Tibial artery (tissue), 4 donors: ENCODE measurements at regions not wholly inside any gene's neighbourhood (a gene's known extent, or its start where the extent isn't known, plus 50 kb on each side); places are given as distances from the start of the nearest gene placed in this dataset.

Experiments used
- DNase-seq, 2 donors: peaks; one replicate each; pipeline ENCODE4 v3.0.0-alpha.2; 2019
- H3K27ac ChIP-seq, 2 donors: fragments of 200-600 bp; sonication (generic) in 1 of 2; 1 replicate in 1 of 2; 2 replicates in 1 of 2; pipeline ENCODE4 v1.5.1; 2018 to 2019; ENCODE audit warnings: mild to moderate bottlenecking in 1 of 2
- H3K27me3 ChIP-seq, 2 donors: fragments of 200-600 bp; sonication (generic) in 1 of 2; one replicate each; pipeline versions ENCODE4 v1.5.1 to v1.6.0; 2016 to 2019
- H3K36me3 ChIP-seq, 3 donors: fragments of 200-600 bp; sonication (generic) in 2 of 3; one replicate each; pipeline ENCODE4 v1.5.1; 2016 to 2019; ENCODE audit warnings: mild to moderate bottlenecking in 2 of 3
- H3K4me1 ChIP-seq, 4 donors: fragments of 200-600 bp; sonication (generic) in 2 of 4; 1 replicate in 3 of 4; 2 replicates in 1 of 4; pipeline ENCODE4 v1.5.1; 2016 to 2019
- H3K4me3 ChIP-seq, 2 donors: fragments of 200-600 bp; sonication (generic) in 1 of 2; 1 replicate in 1 of 2; 2 replicates in 1 of 2; pipeline ENCODE4 v1.5.1; 2018 to 2019; ENCODE audit warnings: mild to moderate bottlenecking in 2 of 2
- H3K9me3 ChIP-seq, 3 donors: fragments of 200-600 bp; sonication (generic) in 1 of 3; one replicate each; pipeline ENCODE4 v1.5.1; 2016 to 2019
- intact Hi-C: fragments of 100-400 bp; cut with DNase I; formaldehyde crosslinking; loops from one replicate; pipeline ENCODE4 v1.15.0; 2023; ENCODE audit warnings: low total_unique reads
- TF ChIP-seq, protein P1 (sequence below), 2 experiments: fragments of 200-600 bp in 1 of 2; fragments of 450-650 bp in 1 of 2; IDR thresholded peaks; one replicate each; pipeline ENCODE4 v1.5.1; 2017 to 2019; ENCODE audit warnings: antibody characterized with exemption in 2 of 2, mild to moderate bottlenecking in 1 of 2, moderate library complexity in 1 of 2

DNA sequence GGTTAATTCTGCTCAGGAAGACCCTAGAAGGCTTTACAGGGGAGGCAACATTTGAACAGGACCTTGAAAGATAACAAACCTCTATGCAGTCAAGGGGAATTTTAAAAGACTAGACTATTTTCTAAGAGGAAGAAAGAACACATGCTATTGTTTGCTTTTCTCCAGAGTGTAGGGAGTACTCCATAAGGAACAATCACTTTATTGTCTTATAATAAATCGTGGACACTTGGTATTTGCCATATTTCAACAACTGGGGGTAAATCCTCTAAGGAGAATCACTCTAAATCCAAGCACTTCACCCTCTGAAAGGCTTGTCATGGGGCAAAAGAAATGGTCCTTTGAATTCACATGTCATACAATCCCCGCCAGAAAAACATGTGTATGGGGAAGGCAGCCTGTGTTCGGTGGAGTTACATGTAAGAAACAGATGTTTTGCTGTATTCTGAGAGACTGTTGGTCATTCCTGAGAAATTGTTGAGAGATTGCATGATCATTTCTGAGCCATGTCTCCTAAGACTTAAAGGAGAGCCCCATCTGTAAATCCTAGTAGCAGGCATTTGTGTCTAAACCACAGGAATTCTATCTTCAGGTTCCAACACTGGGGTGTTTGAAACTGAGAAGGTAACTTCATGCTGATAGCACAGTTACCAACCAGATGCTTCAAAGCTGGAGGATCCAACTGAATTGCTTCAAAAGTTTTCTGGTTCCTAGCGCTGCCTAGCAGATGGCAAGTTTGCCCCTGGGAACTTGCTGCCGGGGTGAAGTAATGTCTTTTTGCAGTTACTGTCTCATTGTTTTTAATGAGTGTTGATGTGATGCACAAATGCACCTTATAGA, 66.8 kb downstream of the FZD4 start:
- Histone ChIP-seq H3K4me1 (no peaks in the 10 kb centered on the region), H3K27me3 (no peaks in the 10 kb centered on the region), H3K27ac (no peak overlapping the region), H3K4me3 (no peak overlapping the region), H3K9me3 (no peaks in the 10 kb centered on the region), H3K36me3 (no peaks in the 10 kb centered on the region)
- intact Hi-C loops, result no loop called here
- TF ChIP-seq, protein P1, sequence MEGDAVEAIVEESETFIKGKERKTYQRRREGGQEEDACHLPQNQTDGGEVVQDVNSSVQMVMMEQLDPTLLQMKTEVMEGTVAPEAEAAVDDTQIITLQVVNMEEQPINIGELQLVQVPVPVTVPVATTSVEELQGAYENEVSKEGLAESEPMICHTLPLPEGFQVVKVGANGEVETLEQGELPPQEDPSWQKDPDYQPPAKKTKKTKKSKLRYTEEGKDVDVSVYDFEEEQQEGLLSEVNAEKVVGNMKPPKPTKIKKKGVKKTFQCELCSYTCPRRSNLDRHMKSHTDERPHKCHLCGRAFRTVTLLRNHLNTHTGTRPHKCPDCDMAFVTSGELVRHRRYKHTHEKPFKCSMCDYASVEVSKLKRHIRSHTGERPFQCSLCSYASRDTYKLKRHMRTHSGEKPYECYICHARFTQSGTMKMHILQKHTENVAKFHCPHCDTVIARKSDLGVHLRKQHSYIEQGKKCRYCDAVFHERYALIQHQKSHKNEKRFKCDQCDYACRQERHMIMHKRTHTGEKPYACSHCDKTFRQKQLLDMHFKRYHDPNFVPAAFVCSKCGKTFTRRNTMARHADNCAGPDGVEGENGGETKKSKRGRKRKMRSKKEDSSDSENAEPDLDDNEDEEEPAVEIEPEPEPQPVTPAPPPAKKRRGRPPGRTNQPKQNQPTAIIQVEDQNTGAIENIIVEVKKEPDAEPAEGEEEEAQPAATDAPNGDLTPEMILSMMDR (IDR thresholded peaks at IDR 0.05), result no peak
- no peak for DNase-seq

- Histone ChIP-seq H3K4me3 (no peak overlapping the region), H3K27ac (no peak overlapping the region), H3K36me3 (no peaks in the 10 kb centered on the region), H3K27me3 (no peaks in the 10 kb centered on the region), H3K4me1 (no peaks in the 10 kb centered on the region), H3K9me3 (no peaks in the 10 kb centered on the region)
- no peak for DNase-seq
- intact Hi-C loops, result no loop called here
- TF ChIP-seq, protein P1 (IDR thresholded peaks at IDR 0.05), result no peak
These were observed 66.2 kb downstream of the FZD4 start for GRCh38 chr11:86889001-86889341.

DNA sequence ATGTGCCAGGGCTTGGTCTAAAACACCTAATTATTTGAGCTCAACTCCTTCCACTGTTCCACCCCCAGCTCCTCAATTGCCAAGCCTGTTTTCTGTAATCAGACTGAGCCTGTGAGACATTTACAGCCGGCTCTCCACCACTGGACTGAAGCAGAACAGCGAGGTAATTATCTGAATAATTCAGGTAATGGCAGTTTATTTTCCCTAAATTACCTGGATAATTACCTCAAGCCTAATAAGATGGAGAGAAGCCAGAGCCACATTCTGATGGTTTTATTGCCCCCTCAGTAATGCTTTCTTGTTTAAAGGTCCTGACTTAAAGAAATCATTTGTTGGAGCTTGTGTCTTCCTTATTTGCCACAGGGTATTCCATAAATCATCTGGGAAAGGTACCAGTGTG, 64.2 kb downstream of the FZD4 start:
- H3K9me3 ChIP-seq, result no peaks in the 10 kb centered on the region
- H3K4me3 ChIP-seq, result no peak overlapping the region
- no peaks in the 10 kb centered on the region for H3K36me3 ChIP-seq
- intact Hi-C loops, result no loop called here
- no peak for DNase-seq
- H3K4me1 ChIP-seq, result peaks cover 0 to under 1% (median 0%) of the 10 kb centered on the region in 4 donors
- H3K27ac ChIP-seq, result no peak overlapping the region
- TF ChIP-seq, protein P1 (IDR thresholded peaks at IDR 0.05), result no peak
- H3K27me3 ChIP-seq, result no peaks in the 10 kb centered on the region

GRCh38 chr11:86893235-86893634, 62.0 kb downstream of the FZD4 start:
- TF ChIP-seq, protein P1 (IDR thresholded peaks at IDR 0.05), result no peak
- no peak for DNase-seq
- Histone ChIP-seq H3K9me3 (no peaks in the 10 kb centered on the region), H3K4me3 (no peak overlapping the region), H3K36me3 (no peaks in the 10 kb centered on the region), H3K27ac (no peak overlapping the region), H3K27me3 (no peaks in the 10 kb centered on the region), H3K4me1 (peaks cover 0 to 11% (median 0%) of the 10 kb centered on the region in 4 donors)
- intact Hi-C loops, result no loop called here
